SK-N-SH treated with all-trans-retinoic acid at 6 μM for 48 hours (cell line): ENCODE measurements at regions not wholly inside any gene's neighbourhood (a gene's known extent, or its start where the extent isn't known, plus 50 kb on each side); places are given as distances from the start of the nearest gene placed in this dataset.

Experiments
- ATAC-seq: fragments of 200-7000 bp; cut with Tn5 transposase; 3 replicates; pipeline ENCODE4 v1.9.1; 2020; ENCODE audit warnings: mild to moderate bottlenecking, moderate library complexity
- ARNTL ChIP-seq: fragments of 450-650 bp; formaldehyde crosslinking; IDR thresholded peaks from 2 replicates; pipeline ENCODE4 v1.5.0; 2020; ENCODE audit warnings: low read depth, mild to moderate bottlenecking, moderate library complexity, borderline replicate concordance
- BACH2 ChIP-seq: fragments of 250-450 bp; sonication (Bioruptor Pico); IDR thresholded peaks from 2 replicates; pipeline ENCODE4 v1.9.0; 2021; ENCODE audit warnings: mild to moderate bottlenecking, borderline replicate concordance
- CSDC2 ChIP-seq: fragments of 250-450 bp; sonication (Bioruptor Pico); IDR thresholded peaks from 2 replicates; pipeline ENCODE4 v1.5.0; 2020; ENCODE audit warnings: mild to moderate bottlenecking, moderate library complexity
- ESRRG ChIP-seq: fragments of 250-450 bp; sonication (Bioruptor Pico); IDR thresholded peaks from 2 replicates; pipeline ENCODE4 v1.6.1; 2021; ENCODE audit warnings: mild to moderate bottlenecking
- GLIS3 ChIP-seq: fragments of 250-450 bp; sonication (Bioruptor Pico); IDR thresholded peaks from 2 replicates; pipeline ENCODE4 v1.5.0; 2020; ENCODE audit warnings: mild to moderate bottlenecking, moderate library complexity
- ISL1 ChIP-seq: fragments of 250-450 bp; sonication (Bioruptor Pico); IDR thresholded peaks from 2 replicates; pipeline ENCODE4 v2.1.2; 2022; ENCODE audit warnings: mild to moderate bottlenecking, moderate library complexity
- OSR1 ChIP-seq: fragments of 250-450 bp; sonication (Bioruptor Pico); IDR thresholded peaks from 2 replicates; pipeline ENCODE4 v1.8.0; 2022; ENCODE audit warnings: moderate library complexity, mild to moderate bottlenecking, inconsistent platforms
- PATZ1 ChIP-seq: fragments of 250-450 bp; sonication (Bioruptor Pico); IDR thresholded peaks from 2 replicates; pipeline ENCODE4 v1.8.0; 2020; ENCODE audit warnings: mild to moderate bottlenecking, moderate library complexity, borderline replicate concordance
- PPARA ChIP-seq: fragments of 250-450 bp; sonication (Bioruptor Pico); IDR thresholded peaks from 2 replicates; pipeline ENCODE4 v1.5.0; 2020; ENCODE audit warnings: mild to moderate bottlenecking, borderline replicate concordance
- RARB ChIP-seq: fragments of 250-450 bp; sonication (Bioruptor Pico); IDR thresholded peaks from 2 replicates; pipeline ENCODE4 v1.8.0; 2021; ENCODE audit warnings: mild to moderate bottlenecking, moderate library complexity
- TCF4 ChIP-seq: fragments of 250-450 bp; sonication (Bioruptor Pico); IDR thresholded peaks from 2 replicates; pipeline ENCODE4 v1.8.0; 2021; ENCODE audit warnings: mild to moderate bottlenecking, moderate library complexity, borderline replicate concordance
- TOX ChIP-seq: fragments of 250-450 bp; sonication (Bioruptor Pico); IDR thresholded peaks from 2 replicates; pipeline ENCODE4 v1.8.0; 2021; ENCODE audit warnings: mild to moderate bottlenecking, moderate library complexity, borderline replicate concordance
- TSHZ2 ChIP-seq: fragments of 250-450 bp; sonication (Bioruptor Pico); IDR thresholded peaks from 2 replicates; pipeline ENCODE4 v1.5.0; 2020; ENCODE audit warnings: mild to moderate bottlenecking, moderate library complexity
- ZC3H10 ChIP-seq: fragments of 250-450 bp; sonication (Bioruptor Pico); IDR thresholded peaks from 2 replicates; pipeline ENCODE4 v1.5.1; 2021; ENCODE audit warnings: mild to moderate bottlenecking, moderate library complexity
- ZFP3 ChIP-seq: fragments of 250-450 bp; sonication (Bioruptor Pico); IDR thresholded peaks from 2 replicates; pipeline ENCODE4 v1.5.0; 2020; ENCODE audit warnings: mild to moderate bottlenecking, moderate library complexity
- ZFP30 ChIP-seq: fragments of 450-650 bp; formaldehyde crosslinking; IDR thresholded peaks from 2 replicates; pipeline ENCODE4 v1.5.0; 2022; ENCODE audit warnings: mild to moderate bottlenecking, moderate library complexity
- ZNF565 ChIP-seq: fragments of 450-650 bp; formaldehyde crosslinking; conservative IDR thresholded peaks from 2 replicates; pipeline ENCODE4 v1.5.0; 2020; ENCODE audit warnings: low read depth, mild to moderate bottlenecking, moderate library complexity
- ZNF8 ChIP-seq: fragments of 450-650 bp; formaldehyde crosslinking; IDR thresholded peaks from 2 replicates; pipeline ENCODE4 v1.5.0; 2020; ENCODE audit warnings: mild to moderate bottlenecking, moderate library complexity
- TF ChIP-seq, protein P1 (sequence below): fragments of 250-450 bp; sonication (Bioruptor Pico); IDR thresholded peaks from 2 replicates; pipeline ENCODE4 v1.5.1; 2021; ENCODE audit warnings: mild to moderate bottlenecking, moderate library complexity
- TF ChIP-seq, protein P2 (sequence below): fragments of 250-450 bp; sonication (Bioruptor Pico); IDR thresholded peaks from 2 replicates; pipeline ENCODE4 v1.5.1; 2020; ENCODE audit warnings: low read depth, mild to moderate bottlenecking, moderate library complexity
- TF ChIP-seq, protein P3 (sequence below): fragments of 250-450 bp; sonication (Bioruptor Pico); IDR thresholded peaks from 2 replicates; pipeline ENCODE4 v1.8.0; 2021; ENCODE audit warnings: low read depth, mild to moderate bottlenecking, moderate library complexity, borderline replicate concordance

DNA sequence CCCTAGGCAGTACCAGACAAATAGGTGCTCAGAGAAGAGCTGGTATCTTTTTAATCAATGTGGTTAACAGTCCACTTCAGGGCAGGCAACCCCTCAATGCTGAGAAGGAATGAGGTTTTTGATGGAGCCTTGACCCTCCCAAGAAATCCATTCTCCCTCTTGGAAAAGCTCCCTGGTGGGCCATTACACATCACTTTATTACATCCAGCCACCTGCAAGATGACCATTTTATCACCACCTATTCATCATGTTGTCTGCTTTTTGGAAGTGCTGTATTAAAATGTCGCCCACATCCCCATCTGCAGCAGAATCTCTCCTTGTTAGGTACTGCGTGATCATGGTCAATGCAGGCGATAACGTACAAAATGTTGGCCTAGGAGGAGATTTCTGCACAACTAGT, 614.7 kb upstream of the TMEM132C start:
- no peak for ATAC-seq
- TF ChIP-seq ISL1 (CRISPR knock-in tag) = no peak
- TF ChIP-seq PPARA (CRISPR knock-in tag) = no peak
- no peak for TF ChIP-seq ESRRG (CRISPR knock-in tag)
- TF ChIP-seq TOX (CRISPR knock-in tag) = no peak
- no peak for TF ChIP-seq PATZ1 (CRISPR knock-in tag)
- no peak for TF ChIP-seq OSR1 (CRISPR knock-in tag)
- no peak for TF ChIP-seq RARB (CRISPR knock-in tag)
- no peak for TF ChIP-seq ZNF565 (CRISPR knock-in tag)
- TF ChIP-seq TCF4 (CRISPR knock-in tag) = no peak
- TF ChIP-seq, protein P1, sequence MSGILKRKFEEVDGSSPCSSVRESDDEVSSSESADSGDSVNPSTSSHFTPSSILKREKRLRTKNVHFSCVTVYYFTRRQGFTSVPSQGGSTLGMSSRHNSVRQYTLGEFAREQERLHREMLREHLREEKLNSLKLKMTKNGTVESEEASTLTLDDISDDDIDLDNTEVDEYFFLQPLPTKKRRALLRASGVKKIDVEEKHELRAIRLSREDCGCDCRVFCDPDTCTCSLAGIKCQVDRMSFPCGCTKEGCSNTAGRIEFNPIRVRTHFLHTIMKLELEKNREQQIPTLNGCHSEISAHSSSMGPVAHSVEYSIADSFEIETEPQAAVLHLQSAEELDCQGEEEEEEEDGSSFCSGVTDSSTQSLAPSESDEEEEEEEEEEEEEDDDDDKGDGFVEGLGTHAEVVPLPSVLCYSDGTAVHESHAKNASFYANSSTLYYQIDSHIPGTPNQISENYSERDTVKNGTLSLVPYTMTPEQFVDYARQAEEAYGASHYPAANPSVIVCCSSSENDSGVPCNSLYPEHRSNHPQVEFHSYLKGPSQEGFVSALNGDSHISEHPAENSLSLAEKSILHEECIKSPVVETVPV = no peak
- no peak for TF ChIP-seq CSDC2
- no peak for TF ChIP-seq BACH2 (CRISPR knock-in tag)
- TF ChIP-seq TSHZ2 (CRISPR knock-in tag) = no peak
- TF ChIP-seq ZNF8 = no peak
- no peak for TF ChIP-seq ZFP30 (CRISPR knock-in tag)

DNA sequence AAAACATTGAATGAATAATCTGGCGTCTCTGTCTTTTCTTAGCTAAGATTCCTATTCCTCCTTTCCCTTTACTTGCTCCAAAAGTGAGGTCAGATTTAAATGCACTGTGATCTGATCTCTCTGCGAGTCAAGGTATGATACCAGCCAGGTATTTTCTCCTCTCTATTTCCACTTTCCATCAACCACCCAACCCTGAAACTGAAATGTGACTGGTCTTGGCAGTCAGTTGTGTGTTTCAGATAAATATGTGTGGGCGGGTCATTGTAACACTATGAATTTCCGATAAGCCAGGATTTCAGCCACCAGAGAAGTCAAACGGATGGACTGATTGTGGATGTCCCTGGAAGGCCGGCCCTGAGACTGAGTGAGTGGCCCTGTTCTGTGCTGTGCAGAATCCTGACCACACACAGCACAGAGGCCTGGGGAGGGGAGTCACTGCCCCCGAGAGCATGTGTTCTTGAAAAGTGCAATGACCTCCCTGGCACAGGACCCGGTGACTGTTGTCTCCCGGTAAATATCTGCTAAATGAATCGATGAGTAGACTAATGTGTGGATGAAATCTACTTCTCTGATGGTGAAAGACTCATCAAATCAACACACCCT, 612.5 kb upstream of the TMEM132C start:
- no peak for ATAC-seq
- TF ChIP-seq PPARA (CRISPR knock-in tag) (no peak), PATZ1 (CRISPR knock-in tag) (no peak), ZNF8 (no peak), GLIS3 (CRISPR knock-in tag) (no peak)
- TF ChIP-seq, protein P1 = no peak
- TF ChIP-seq, all 23 proteins: peak for 0

DNA sequence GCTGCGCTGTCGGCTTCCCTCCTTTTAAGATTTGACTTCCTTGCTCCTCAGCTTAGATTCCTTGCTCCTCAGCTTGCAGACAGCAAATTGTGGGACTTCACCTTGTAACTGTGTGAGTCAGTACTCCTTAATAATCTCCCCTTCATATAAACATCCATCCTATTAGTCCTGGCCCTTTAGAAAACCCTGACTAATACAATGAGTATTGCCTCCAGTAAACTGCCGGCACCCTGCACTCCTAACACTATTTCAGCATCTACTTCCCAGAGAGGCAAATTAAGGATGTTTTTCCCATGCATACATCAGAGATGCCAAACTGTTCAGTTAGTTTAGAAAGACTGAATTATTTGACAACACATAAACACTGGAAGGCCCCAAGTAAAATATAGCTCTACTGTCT, 611.3 kb upstream of the TMEM132C start:
- no peak for TF ChIP-seq ZFP3 (CRISPR knock-in tag)
- no peak for TF ChIP-seq ZC3H10
- TF ChIP-seq, protein P2, sequence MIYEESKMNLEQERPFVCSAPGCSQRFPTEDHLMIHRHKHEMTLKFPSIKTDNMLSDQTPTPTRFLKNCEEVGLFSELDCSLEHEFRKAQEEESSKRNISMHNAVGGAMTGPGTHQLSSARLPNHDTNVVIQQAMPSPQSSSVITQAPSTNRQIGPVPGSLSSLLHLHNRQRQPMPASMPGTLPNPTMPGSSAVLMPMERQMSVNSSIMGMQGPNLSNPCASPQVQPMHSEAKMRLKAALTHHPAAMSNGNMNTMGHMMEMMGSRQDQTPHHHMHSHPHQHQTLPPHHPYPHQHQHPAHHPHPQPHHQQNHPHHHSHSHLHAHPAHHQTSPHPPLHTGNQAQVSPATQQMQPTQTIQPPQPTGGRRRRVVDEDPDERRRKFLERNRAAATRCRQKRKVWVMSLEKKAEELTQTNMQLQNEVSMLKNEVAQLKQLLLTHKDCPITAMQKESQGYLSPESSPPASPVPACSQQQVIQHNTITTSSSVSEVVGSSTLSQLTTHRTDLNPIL (CRISPR knock-in tag) = no peak
- TF ChIP-seq, protein P3, sequence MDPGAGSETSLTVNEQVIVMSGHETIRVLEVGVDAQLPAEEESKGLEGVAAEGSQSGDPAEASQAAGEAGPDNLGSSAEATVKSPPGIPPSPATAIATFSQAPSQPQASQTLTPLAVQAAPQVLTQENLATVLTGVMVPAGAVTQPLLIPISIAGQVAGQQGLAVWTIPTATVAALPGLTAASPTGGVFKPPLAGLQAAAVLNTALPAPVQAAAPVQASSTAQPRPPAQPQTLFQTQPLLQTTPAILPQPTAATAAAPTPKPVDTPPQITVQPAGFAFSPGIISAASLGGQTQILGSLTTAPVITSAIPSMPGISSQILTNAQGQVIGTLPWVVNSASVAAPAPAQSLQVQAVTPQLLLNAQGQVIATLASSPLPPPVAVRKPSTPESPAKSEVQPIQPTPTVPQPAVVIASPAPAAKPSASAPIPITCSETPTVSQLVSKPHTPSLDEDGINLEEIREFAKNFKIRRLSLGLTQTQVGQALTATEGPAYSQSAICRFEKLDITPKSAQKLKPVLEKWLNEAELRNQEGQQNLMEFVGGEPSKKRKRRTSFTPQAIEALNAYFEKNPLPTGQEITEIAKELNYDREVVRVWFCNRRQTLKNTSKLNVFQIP = no peak
- TF ChIP-seq ESRRG (CRISPR knock-in tag) = no peak
- TF ChIP-seq ISL1 (CRISPR knock-in tag) = no peak
- no peak for TF ChIP-seq TSHZ2 (CRISPR knock-in tag)
- no peak for TF ChIP-seq ARNTL (CRISPR knock-in tag)
- TF ChIP-seq ZNF565 (CRISPR knock-in tag) = no peak
- TF ChIP-seq ZNF8 = no peak
- peak; percentile 40; the same call in 1 of the 3 replicates for ATAC-seq
